HEK293 (cell line): ENCODE measurements at regions not wholly inside any gene's neighbourhood (a gene's known extent, or its start where the extent isn't known, plus 50 kb on each side); places are given as distances from the start of the nearest gene placed in this dataset.

Experiments used
- CTCF ChIP-seq: fragments of 450-650 bp; formaldehyde crosslinking; IDR thresholded peaks from 2 replicates; pipeline ENCODE4 v1.5.1; 2016; ENCODE audit warnings: missing biosample characterization, missing genetic modification characterization
- PRDM6 ChIP-seq: fragments of 450-650 bp; formaldehyde crosslinking; IDR thresholded peaks from 2 replicates; pipeline ENCODE4 v1.5.1; 2017; ENCODE audit warnings: missing biosample characterization, missing genetic modification characterization
- TRIM28 ChIP-seq: IDR thresholded peaks from 2 replicates; pipeline ENCODE4 v1.6.1; 2011; ENCODE audit warnings: low read length, control low read depth, borderline replicate concordance
- ZNF529 ChIP-seq: fragments of 450-650 bp; formaldehyde crosslinking; IDR thresholded peaks from 2 replicates; pipeline ENCODE4 v1.5.1; 2017; ENCODE audit warnings: missing genetic modification characterization, missing biosample characterization; ENCODE audit not compliant: insufficient replicate concordance

- TF ChIP-seq CTCF (tag by site-specific recombination) (peak; percentile 35; the same call in 1 of the 2 replicates), PRDM6 (tag by site-specific recombination) (no peak), TRIM28 (no peak), ZNF529 (tag by site-specific recombination) (no peak)
Measured at GRCh38 chr12:46983959-46984841, 95.2 kb upstream of the PCED1B start.
